A673 (cell line): ENCODE measurements at regions not wholly inside any gene's neighbourhood (a gene's known extent, or its start where the extent isn't known, plus 50 kb on each side); places are given as distances from the start of the nearest gene placed in this dataset.

Experiments
- CTCF ChIP-seq: fragments of 300-800, 200-600 bp; sonication (generic); conservative IDR thresholded peaks from 2 replicates; pipeline ENCODE4 v1.5.1; 2017; ENCODE audit warnings: low read depth, mild to moderate bottlenecking, antibody characterized with exemption, low read length, moderate library complexity, mixed read lengths
- EZH2 ChIP-seq: fragments of 200-600 bp; sonication (generic); IDR thresholded peaks from 2 replicates; pipeline ENCODE4 v1.6.1; 2017; ENCODE audit warnings: borderline replicate concordance, low read depth, mild to moderate bottlenecking, mixed read lengths, antibody characterized with exemption, low read length; ENCODE audit not compliant: poor library complexity, severe bottlenecking

GRCh38 chr10:120783867-120784266, 67.3 kb upstream of the WDR11 start:
- TF ChIP-seq CTCF (no peak), EZH2 (no peak)
